ENCODE measurements at regions not wholly inside any gene's neighbourhood (a gene's known extent, or its start where the extent isn't known, plus 50 kb on each side); places are given as distances from the start of the nearest gene placed in this dataset.

DNA sequence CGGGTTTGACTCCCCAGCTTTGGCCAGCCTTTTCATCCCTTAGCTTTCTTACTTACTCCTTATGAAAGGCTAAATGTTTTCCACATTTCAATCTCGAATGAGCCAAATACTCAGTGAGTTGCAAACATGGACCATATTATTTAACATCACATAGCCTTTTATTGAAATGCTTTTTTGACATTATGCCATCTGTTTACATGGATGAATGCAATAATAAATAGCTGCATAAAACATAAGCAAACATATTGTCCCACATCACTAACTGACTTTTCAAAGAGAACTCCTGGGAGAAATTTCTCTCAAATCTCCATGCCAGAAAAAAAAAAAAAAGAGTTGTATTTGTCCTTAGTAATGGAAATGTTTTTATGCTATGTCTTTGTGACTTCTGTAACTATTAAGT is 134.9 kb downstream of the LSMEM1 start:
- Histone ChIP-seq H3K27ac (no peak overlapping the region), H3K4me1 (no peaks in the 10 kb centered on the region), H3K4me3 (no peak overlapping the region), H3K9me3 (no peaks in the 10 kb centered on the region), H3K27me3 (no peaks in the 10 kb centered on the region), H3K36me3 (no peaks in the 10 kb centered on the region)
- DNase-seq (no peak), ATAC-seq (no peak)
- WGBS (ENCODE audit: insufficient coverage, low coverage, low lambda C conversion rate, missing lambda C conversion rate): 32% methylated on average over 2 of the region's 2 CpGs
- TF ChIP-seq, protein P1, sequence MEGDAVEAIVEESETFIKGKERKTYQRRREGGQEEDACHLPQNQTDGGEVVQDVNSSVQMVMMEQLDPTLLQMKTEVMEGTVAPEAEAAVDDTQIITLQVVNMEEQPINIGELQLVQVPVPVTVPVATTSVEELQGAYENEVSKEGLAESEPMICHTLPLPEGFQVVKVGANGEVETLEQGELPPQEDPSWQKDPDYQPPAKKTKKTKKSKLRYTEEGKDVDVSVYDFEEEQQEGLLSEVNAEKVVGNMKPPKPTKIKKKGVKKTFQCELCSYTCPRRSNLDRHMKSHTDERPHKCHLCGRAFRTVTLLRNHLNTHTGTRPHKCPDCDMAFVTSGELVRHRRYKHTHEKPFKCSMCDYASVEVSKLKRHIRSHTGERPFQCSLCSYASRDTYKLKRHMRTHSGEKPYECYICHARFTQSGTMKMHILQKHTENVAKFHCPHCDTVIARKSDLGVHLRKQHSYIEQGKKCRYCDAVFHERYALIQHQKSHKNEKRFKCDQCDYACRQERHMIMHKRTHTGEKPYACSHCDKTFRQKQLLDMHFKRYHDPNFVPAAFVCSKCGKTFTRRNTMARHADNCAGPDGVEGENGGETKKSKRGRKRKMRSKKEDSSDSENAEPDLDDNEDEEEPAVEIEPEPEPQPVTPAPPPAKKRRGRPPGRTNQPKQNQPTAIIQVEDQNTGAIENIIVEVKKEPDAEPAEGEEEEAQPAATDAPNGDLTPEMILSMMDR (IDR thresholded peaks at IDR 0.05): no peak
- TF ChIP-seq POLR2A (IDR thresholded peaks at IDR 0.05): no peak
- intact Hi-C loops (cut with DNase I): no loop called here

DNA sequence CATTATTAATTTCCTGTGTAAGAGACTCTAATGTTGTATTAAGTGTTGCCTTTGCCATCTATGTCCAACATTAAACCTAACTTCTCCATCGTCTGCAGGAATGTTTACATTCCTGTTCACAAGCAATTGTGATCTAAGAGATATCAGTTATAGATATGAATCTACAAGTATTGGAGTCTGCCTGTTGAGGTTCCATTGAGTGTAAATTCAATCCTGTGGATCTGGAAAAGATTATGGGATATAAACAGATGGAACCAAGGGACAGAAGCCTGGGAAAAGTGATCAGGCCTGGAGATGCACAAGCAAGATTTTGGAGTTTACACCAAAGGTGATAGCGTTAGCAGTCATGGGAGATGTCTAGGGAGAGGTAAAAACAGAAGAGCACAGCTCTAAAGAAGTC is 135.5 kb downstream of the LSMEM1 start:
- H3K9me3 ChIP-seq: no peaks in the 10 kb centered on the region

DNA sequence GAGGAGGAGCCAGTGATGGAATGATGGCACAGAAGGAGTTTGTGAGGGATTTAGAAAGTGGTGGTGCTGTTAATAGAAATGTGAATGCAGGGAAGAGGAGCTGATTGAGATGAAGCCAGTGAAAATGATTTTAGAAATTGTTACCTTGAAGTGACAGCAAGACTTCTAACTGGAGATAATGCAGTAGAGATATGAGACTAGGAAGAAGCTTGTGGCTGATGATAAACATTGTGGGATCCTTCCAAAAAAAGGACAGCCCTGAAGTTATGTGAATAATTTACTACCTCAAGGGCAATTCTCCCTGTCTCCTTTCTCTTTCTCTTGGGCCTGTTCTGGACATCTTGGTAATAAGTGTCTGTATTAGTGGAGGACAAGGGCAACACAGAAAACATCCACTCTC is 138.6 kb downstream of the LSMEM1 start:
- intact Hi-C loops (cut with DNase I): no loop called here
- H3K27ac ChIP-seq: no peak overlapping the region
- ATAC-seq (no peak), DNase-seq (no peak)
- no peaks in the 10 kb centered on the region for H3K36me3 ChIP-seq
- H3K9me3 ChIP-seq: no peaks in the 10 kb centered on the region
- H3K27me3 ChIP-seq: no peaks in the 10 kb centered on the region
- TF ChIP-seq POLR2A (IDR thresholded peaks at IDR 0.05): no peak
- TF ChIP-seq, protein P1 (IDR thresholded peaks at IDR 0.05): no peak
- no peak overlapping the region for H3K4me3 ChIP-seq
- H3K4me1 ChIP-seq: no peaks in the 10 kb centered on the region

More for the DNA sequence above, 135.5 kb downstream of the LSMEM1 start:
- no peaks in the 10 kb centered on the region for H3K27me3 ChIP-seq
- ATAC-seq (no peak), DNase-seq (no peak)
- H3K27ac ChIP-seq: no peak overlapping the region
- H3K4me1 ChIP-seq: no peaks in the 10 kb centered on the region
- WGBS (ENCODE audit: insufficient coverage, low coverage, low lambda C conversion rate, missing lambda C conversion rate): 31% methylated on average over 2 of the region's 2 CpGs
- intact Hi-C loops (cut with DNase I): no loop called here
- no peak overlapping the region for H3K4me3 ChIP-seq
- TF ChIP-seq, protein P1 (IDR thresholded peaks at IDR 0.05): no peak
- no peak for TF ChIP-seq POLR2A (IDR thresholded peaks at IDR 0.05)
- H3K36me3 ChIP-seq: no peaks in the 10 kb centered on the region

DNA sequence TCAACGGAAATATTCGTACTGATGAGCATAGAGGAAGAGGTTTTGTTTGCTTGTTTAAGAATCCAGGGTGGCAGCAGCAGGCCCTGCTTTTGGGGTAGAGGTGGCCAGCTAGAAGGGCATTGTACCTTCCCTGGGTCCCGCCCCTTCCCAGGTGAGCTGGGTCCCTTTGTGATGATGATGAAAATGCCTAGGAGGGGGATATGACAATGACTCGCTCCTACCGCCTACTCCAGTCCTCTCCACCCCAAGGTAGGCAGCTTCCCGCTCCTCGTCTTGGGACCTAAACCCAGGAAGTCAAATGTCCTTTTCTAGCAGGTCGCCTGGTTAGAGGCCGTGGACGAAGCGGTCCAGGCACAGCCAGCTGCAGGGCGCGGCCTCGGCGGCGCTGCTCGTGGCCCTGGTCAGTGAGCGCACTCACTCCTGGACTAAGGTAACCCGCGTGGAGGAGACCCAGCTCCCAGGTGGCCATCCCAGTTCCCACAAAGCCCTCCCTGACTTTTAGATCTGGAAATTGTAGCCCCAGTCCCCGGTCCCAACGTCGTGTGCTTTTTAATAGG is 141.4 kb downstream of the LSMEM1 start:
- ATAC-seq (no peak), DNase-seq (no peak)
- TF ChIP-seq, protein P1 (IDR thresholded peaks at IDR 0.05): no peak
- no peak for TF ChIP-seq POLR2A (IDR thresholded peaks at IDR 0.05)
- H3K27ac ChIP-seq: no peak overlapping the region
- 40% methylated on average over 1 of the region's 23 CpGs for WGBS (ENCODE audit: insufficient coverage, low coverage, low lambda C conversion rate, missing lambda C conversion rate)
- H3K4me3 ChIP-seq: no peak overlapping the region
- H3K4me1 ChIP-seq: no peaks in the 10 kb centered on the region
- no peaks in the 10 kb centered on the region for H3K9me3 ChIP-seq
- H3K27me3 ChIP-seq: no peaks in the 10 kb centered on the region
- H3K36me3 ChIP-seq: no peaks in the 10 kb centered on the region
- intact Hi-C loops (cut with DNase I): no loop called here

DNA sequence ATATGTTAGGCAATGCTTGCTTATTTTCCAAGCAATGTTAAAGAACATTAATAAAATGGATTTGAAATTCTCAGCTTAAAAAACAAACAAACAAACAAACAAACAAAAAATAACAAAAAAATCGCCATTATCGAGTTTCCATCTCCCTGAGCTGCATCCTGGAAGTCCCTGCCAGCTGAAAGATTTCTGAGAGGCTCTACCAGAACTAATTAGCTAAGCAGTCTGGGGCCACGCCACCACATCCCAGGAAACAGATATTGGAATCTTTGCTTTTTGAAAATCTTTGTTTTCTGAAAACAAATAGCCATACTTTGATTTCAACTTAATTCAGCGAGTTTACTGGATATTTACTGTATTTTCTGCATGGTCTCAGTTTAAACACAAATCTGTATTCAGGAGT is 143.6 kb downstream of the LSMEM1 start:
- no peaks in the 10 kb centered on the region for H3K4me1 ChIP-seq
- H3K9me3 ChIP-seq: no peaks in the 10 kb centered on the region
- H3K4me3 ChIP-seq: no peak overlapping the region
- TF ChIP-seq POLR2A (IDR thresholded peaks at IDR 0.05): no peak
- TF ChIP-seq, protein P1 (IDR thresholded peaks at IDR 0.05): no peak
- no peak for ATAC-seq
- WGBS (ENCODE audit: insufficient coverage, low coverage, low lambda C conversion rate, missing lambda C conversion rate): 28% methylated on average over 4 of the region's 4 CpGs
- no peaks in the 10 kb centered on the region for H3K27me3 ChIP-seq
- no peak for DNase-seq
- intact Hi-C loops (cut with DNase I): no loop called here
- H3K27ac ChIP-seq: no peak overlapping the region
- no peaks in the 10 kb centered on the region for H3K36me3 ChIP-seq

Measured in right lobe of liver (tissue), 6 donors.